ENCODE measurements at regions not wholly inside any gene's neighbourhood (a gene's known extent, or its start where the extent isn't known, plus 50 kb on each side); places are given as distances from the start of the nearest gene placed in this dataset.

DNA sequence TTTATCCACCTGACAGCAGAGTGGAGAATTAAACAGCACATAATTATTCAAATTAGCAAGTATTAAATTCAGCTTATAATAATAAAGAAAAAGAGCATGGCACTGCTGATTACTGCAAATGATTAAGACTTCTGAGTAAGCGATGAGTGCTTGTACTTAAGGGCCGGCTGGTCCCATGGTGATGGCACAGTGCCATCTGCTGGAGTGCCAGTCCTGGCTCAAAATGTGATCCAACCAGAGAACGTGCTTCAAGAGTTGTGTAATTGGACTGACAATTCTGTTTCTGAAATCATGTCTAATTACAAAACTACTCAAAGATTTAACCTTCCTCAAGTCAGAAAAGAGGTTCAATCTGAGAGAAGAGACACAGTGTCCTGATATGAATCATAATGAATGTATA lies 181.6 kb upstream of the RGS17 start:
- TF ChIP-seq POLR2A (IDR thresholded peaks at IDR 0.05) (no peak), POLR2AphosphoS5 (IDR thresholded peaks at IDR 0.05) (no peak)
- TF ChIP-seq, protein P1, sequence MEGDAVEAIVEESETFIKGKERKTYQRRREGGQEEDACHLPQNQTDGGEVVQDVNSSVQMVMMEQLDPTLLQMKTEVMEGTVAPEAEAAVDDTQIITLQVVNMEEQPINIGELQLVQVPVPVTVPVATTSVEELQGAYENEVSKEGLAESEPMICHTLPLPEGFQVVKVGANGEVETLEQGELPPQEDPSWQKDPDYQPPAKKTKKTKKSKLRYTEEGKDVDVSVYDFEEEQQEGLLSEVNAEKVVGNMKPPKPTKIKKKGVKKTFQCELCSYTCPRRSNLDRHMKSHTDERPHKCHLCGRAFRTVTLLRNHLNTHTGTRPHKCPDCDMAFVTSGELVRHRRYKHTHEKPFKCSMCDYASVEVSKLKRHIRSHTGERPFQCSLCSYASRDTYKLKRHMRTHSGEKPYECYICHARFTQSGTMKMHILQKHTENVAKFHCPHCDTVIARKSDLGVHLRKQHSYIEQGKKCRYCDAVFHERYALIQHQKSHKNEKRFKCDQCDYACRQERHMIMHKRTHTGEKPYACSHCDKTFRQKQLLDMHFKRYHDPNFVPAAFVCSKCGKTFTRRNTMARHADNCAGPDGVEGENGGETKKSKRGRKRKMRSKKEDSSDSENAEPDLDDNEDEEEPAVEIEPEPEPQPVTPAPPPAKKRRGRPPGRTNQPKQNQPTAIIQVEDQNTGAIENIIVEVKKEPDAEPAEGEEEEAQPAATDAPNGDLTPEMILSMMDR (IDR thresholded peaks at IDR 0.05 in 8 of 11, conservative IDR thresholded peaks at IDR 0.05 in 3 of 11), result no peak
